Liver (tissue), 8 donors: ENCODE measurements at regions not wholly inside any gene's neighbourhood (a gene's known extent, or its start where the extent isn't known, plus 50 kb on each side); places are given as distances from the start of the nearest gene placed in this dataset.

Experiments used
- DNase-seq: peaks from one replicate; pipeline ENCODE4 v3.0.0-alpha.2; 2017; ENCODE audit warnings: low spot score
- H3K27ac ChIP-seq, 2 donors: one replicate each; pipeline ENCODE4 v1.7.0; 2013; ENCODE audit warnings: inconsistent platforms in 2 of 2, low read length in 2 of 2, control low read depth in 1 of 2, low read depth in 1 of 2, mild to moderate bottlenecking in 1 of 2
- H3K27me3 ChIP-seq, 4 donors: one replicate each; pipeline versions ENCODE4 v1.6.1 to v1.7.0; 2013; ENCODE audit warnings: low read length in 3 of 4, inconsistent platforms in 1 of 4, mild to moderate bottlenecking in 1 of 4, moderate library complexity in 1 of 4; ENCODE audit not compliant: control insufficient read depth in 4 of 4, insufficient read depth in 4 of 4
- H3K36me3 ChIP-seq, 4 donors: one replicate each; pipeline versions ENCODE4 v1.6.1 to v1.7.0; 2013; ENCODE audit warnings: low read length in 3 of 4, mild to moderate bottlenecking in 3 of 4, low read depth in 1 of 4, moderate library complexity in 1 of 4; ENCODE audit not compliant: control insufficient read depth in 4 of 4, insufficient read depth in 3 of 4
- H3K4me1 ChIP-seq, 4 donors: one replicate each; pipeline versions ENCODE4 v1.6.1 to v1.7.0; 2013; ENCODE audit warnings: low read length in 3 of 4, mild to moderate bottlenecking in 3 of 4, moderate library complexity in 1 of 4; ENCODE audit not compliant: control insufficient read depth in 4 of 4, insufficient read depth in 4 of 4
- H3K4me3 ChIP-seq, 3 donors: one replicate each; pipeline versions ENCODE4 v1.6.1 to v1.7.0; 2013; ENCODE audit warnings: low read length in 3 of 3, control low read depth in 1 of 3, low read depth in 1 of 3, mild to moderate bottlenecking in 1 of 3
- H3K9ac ChIP-seq, 2 donors: one replicate each; pipeline ENCODE4 v1.7.0; 2013; ENCODE audit warnings: low read length in 2 of 2, mild to moderate bottlenecking in 2 of 2, moderate library complexity in 2 of 2, control low read depth in 1 of 2, low read depth in 1 of 2
- H3K9me3 ChIP-seq, 4 donors: one replicate each; pipeline versions ENCODE4 v1.6.1 to v1.7.0; 2013; ENCODE audit warnings: low read length in 3 of 4; ENCODE audit not compliant: control insufficient read depth in 4 of 4
- ATF3 ChIP-seq: IDR thresholded peaks from 2 replicates; pipeline ENCODE4 v1.6.1; 2016; ENCODE audit warnings: antibody characterized with exemption
- CTCF ChIP-seq: fragments of 150-350 bp; IDR thresholded peaks from 2 replicates; pipeline ENCODE4 v1.5.1; 2017; ENCODE audit warnings: improper control_type of control experiment, low read depth, low read length; ENCODE audit not compliant: missing input control
- EGR1 ChIP-seq, 2 donors: IDR thresholded peaks; 2 replicates each; pipeline ENCODE4 v1.6.1; 2016 to 2018; ENCODE audit warnings: antibody characterized with exemption in 2 of 2, low read depth in 2 of 2
- FOXA1 ChIP-seq: IDR thresholded peaks from 2 replicates; pipeline ENCODE4 v1.6.1; 2016; ENCODE audit warnings: antibody characterized with exemption
- FOXA2 ChIP-seq: IDR thresholded peaks from 2 replicates; pipeline ENCODE4 v1.6.1; 2016; ENCODE audit warnings: antibody characterized with exemption
- HNF4A ChIP-seq, 2 donors: conservative IDR thresholded peaks; 2 replicates each; pipeline ENCODE4 v1.6.1; 2016; ENCODE audit warnings: antibody characterized with exemption in 2 of 2, mild to moderate bottlenecking in 2 of 2
- JUND ChIP-seq, 2 donors: IDR thresholded peaks; 2 replicates each; pipeline ENCODE4 v1.6.1; 2016; ENCODE audit warnings: antibody characterized with exemption in 2 of 2
- MAX ChIP-seq: IDR thresholded peaks from 2 replicates; pipeline ENCODE4 v1.6.1; 2016; ENCODE audit warnings: antibody characterized with exemption
- NR2F2 ChIP-seq: IDR thresholded peaks from 2 replicates; pipeline ENCODE4 v1.6.1; 2016; ENCODE audit warnings: antibody characterized with exemption
- RAD21 ChIP-seq, 2 donors: IDR thresholded peaks; 2 replicates each; pipeline ENCODE4 v1.6.1; 2016; ENCODE audit warnings: antibody characterized with exemption in 2 of 2, mild to moderate bottlenecking in 2 of 2
- RXRA ChIP-seq, 2 donors: IDR thresholded peaks; 2 replicates each; pipeline ENCODE4 v1.6.1; 2017 to 2018; ENCODE audit warnings: antibody characterized with exemption in 2 of 2, mild to moderate bottlenecking in 1 of 2
- SP1 ChIP-seq: IDR thresholded peaks from 2 replicates; pipeline ENCODE4 v1.6.1; 2018; ENCODE audit warnings: antibody characterized with exemption, mild to moderate bottlenecking
- TAF1 ChIP-seq: conservative IDR thresholded peaks from 2 replicates; pipeline ENCODE4 v1.6.1; 2016; ENCODE audit warnings: antibody characterized with exemption, mild to moderate bottlenecking
- YY1 ChIP-seq: IDR thresholded peaks from 2 replicates; pipeline ENCODE4 v1.6.1; 2016; ENCODE audit warnings: antibody characterized with exemption, mild to moderate bottlenecking
- ZBTB33 ChIP-seq: IDR thresholded peaks from 2 replicates; pipeline ENCODE4 v1.6.1; 2016; ENCODE audit warnings: antibody characterized with exemption
- WGBS: extraction: QIAGEN DNeasy Blood & Tissue Kit; methylation state at CpG from one replicate; pipeline ENCODE4 v1.1.7; 2013; 5-methylcytosine and 5-hydroxymethylcytosine counted together
- donor health status: healthy.
- donor health status: healthy.
- donor health status: healthy.
- donor health status: healthy.
- donor health status: healthy.

- H3K27ac ChIP-seq = no peak overlapping the region
- WGBS = 65% methylated on average over 5 of the region's 5 CpGs
These were observed 75.3 kb upstream of the CRHR1 start for GRCh38 chr17:45708707-45709290.

GRCh38 chr17:45709728-45710288 lies 74.3 kb upstream of the CRHR1 start:
- DNase-seq = no peak
- no peak overlapping the region for H3K4me3 ChIP-seq
- no peaks in the 10 kb centered on the region for H3K9me3 ChIP-seq
- no peaks in the 10 kb centered on the region for H3K4me1 ChIP-seq
- WGBS = 63% methylated on average over 6 of the region's 6 CpGs
- H3K36me3 ChIP-seq = no peaks in the 10 kb centered on the region
- H3K27ac ChIP-seq = no peak overlapping the region
- H3K27me3 ChIP-seq = no peaks in the 10 kb centered on the region
- no peak overlapping the region for H3K9ac ChIP-seq
- TF ChIP-seq RXRA (IDR thresholded peaks at IDR 0.05) (no peak), EGR1 (IDR thresholded peaks at IDR 0.05; ENCODE audit: low read depth in 2 of 2) (no peak), ZBTB33 (no peak), TAF1 (no peak), RAD21 (IDR thresholded peaks at IDR 0.05) (no peak), JUND (IDR thresholded peaks at IDR 0.05) (no peak), HNF4A (conservative IDR thresholded peaks at IDR 0.05) (no peak), NR2F2 (no peak), CTCF (no peak), MAX (no peak), FOXA1 (no peak)

More at GRCh38 chr17:45708707-45709290, 75.3 kb upstream of the CRHR1 start:
- DNase-seq = no peak
- Histone ChIP-seq H3K36me3 (no peaks in the 10 kb centered on the region), H3K4me1 (no peaks in the 10 kb centered on the region), H3K4me3 (no peak overlapping the region), H3K9ac (no peak overlapping the region), H3K27me3 (no peaks in the 10 kb centered on the region), H3K9me3 (no peaks in the 10 kb centered on the region)
- TF ChIP-seq RXRA (IDR thresholded peaks at IDR 0.05) = no peak
- no peak for TF ChIP-seq YY1
- no peak for TF ChIP-seq NR2F2
- TF ChIP-seq SP1 = no peak
- no peak for TF ChIP-seq HNF4A (conservative IDR thresholded peaks at IDR 0.05)
- TF ChIP-seq ZBTB33 = no peak
- TF ChIP-seq CTCF = no peak
- TF ChIP-seq TAF1 = no peak
- no peak for TF ChIP-seq FOXA2
- TF ChIP-seq EGR1 (IDR thresholded peaks at IDR 0.05; ENCODE audit: low read depth in 2 of 2) = no peak
- TF ChIP-seq MAX = no peak
- no peak for TF ChIP-seq JUND (IDR thresholded peaks at IDR 0.05)
- TF ChIP-seq ATF3 = no peak
- no peak for TF ChIP-seq RAD21 (IDR thresholded peaks at IDR 0.05)
